Neural cell (in vitro differentiated cells): ENCODE measurements at regions not wholly inside any gene's neighbourhood (a gene's known extent, or its start where the extent isn't known, plus 50 kb on each side); places are given as distances from the start of the nearest gene placed in this dataset.

Experiments used
- H2AFZ ChIP-seq: fragments of 200-600, 300-800 bp; sonication (generic), shearing (Covaris generic); 2 replicates; pipeline ENCODE4 v1.6.0; 2014; ENCODE audit warnings: low read depth, mild to moderate bottlenecking, antibody characterized with exemption, low read length, moderate library complexity
- H3F3A ChIP-seq: fragments of 200-600 bp; shearing (Covaris generic); 2 replicates; pipeline ENCODE4 v1.6.1; 2016; ENCODE audit warnings: mild to moderate bottlenecking, moderate library complexity, mixed read lengths, antibody characterized with exemption, low read length; ENCODE audit not compliant: insufficient read depth, poor library complexity, severe bottlenecking
- H3K27ac ChIP-seq: fragments of 200-600, 300-800 bp; sonication (generic), shearing (Covaris generic); 2 replicates; pipeline ENCODE4 v1.5.1; 2014; ENCODE audit warnings: mild to moderate bottlenecking, low read length, moderate library complexity
- H3K27me3 ChIP-seq: fragments of 300-800, 200-600 bp; sonication (generic), shearing (Covaris generic); 2 replicates; pipeline ENCODE4 v1.6.0; 2014; ENCODE audit warnings: mild to moderate bottlenecking, low read depth, low read length, moderate library complexity; ENCODE audit not compliant: insufficient read depth
- H3K36me3 ChIP-seq: fragments of 300-800, 200-600 bp; sonication (generic), shearing (Covaris generic); 2 replicates; pipeline ENCODE4 v1.5.1; 2014; ENCODE audit warnings: mild to moderate bottlenecking, antibody characterized with exemption, low read length, moderate library complexity; ENCODE audit not compliant: insufficient read depth
- H3K4me2 ChIP-seq: fragments of 300-800, 200-600 bp; sonication (generic), shearing (Covaris generic); 2 replicates; pipeline ENCODE4 v1.6.0; 2014; ENCODE audit warnings: mild to moderate bottlenecking, low read length
- H3K4me3 ChIP-seq: fragments of 300-800, 200-600 bp; sonication (generic), shearing (Covaris generic); 2 replicates; pipeline ENCODE4 v1.5.1; 2014; ENCODE audit warnings: mild to moderate bottlenecking, low read length, moderate library complexity
- H3K79me2 ChIP-seq: fragments of 200-600 bp; shearing (Covaris generic); replicated peaks from 2 replicates; pipeline ENCODE4 v1.6.0; 2014; ENCODE audit warnings: mild to moderate bottlenecking, low read length, moderate library complexity; ENCODE audit not compliant: insufficient read depth
- H3K9ac ChIP-seq: fragments of 300-800, 200-600 bp; sonication (generic), shearing (Covaris generic); 2 replicates; pipeline ENCODE4 v1.6.1; 2016; ENCODE audit warnings: mild to moderate bottlenecking, low read length, mixed read lengths
- H3K9me2 ChIP-seq: fragments of 200-600 bp; shearing (Covaris generic); 2 replicates; pipeline ENCODE4 v1.6.1; 2016; ENCODE audit warnings: mild to moderate bottlenecking, low read length, mixed read lengths; ENCODE audit not compliant: insufficient read depth
- H3K9me3 ChIP-seq: fragments of 200-600, 300-800 bp; sonication (generic), shearing (Covaris generic); 2 replicates; pipeline ENCODE4 v1.6.1; 2016; ENCODE audit warnings: mild to moderate bottlenecking, mixed run types, low read length, moderate library complexity, mixed read lengths
- H4K20me1 ChIP-seq: fragments of 200-600 bp; shearing (Covaris generic); 2 replicates; pipeline ENCODE4 v1.6.1; 2016; ENCODE audit warnings: mild to moderate bottlenecking, mixed run types; ENCODE audit not compliant: insufficient read depth
- CTCF ChIP-seq: fragments of 450-650 bp; IDR thresholded peaks from 2 replicates; pipeline ENCODE4 v1.5.1; 2014; ENCODE audit warnings: antibody characterized with exemption, mild to moderate bottlenecking, moderate library complexity; ENCODE audit not compliant: poor library complexity, severe bottlenecking
- EP300 ChIP-seq: fragments of 450-650 bp; conservative IDR thresholded peaks from 2 replicates; pipeline ENCODE4 v1.6.1; 2014; ENCODE audit warnings: antibody characterized with exemption, mild to moderate bottlenecking, moderate library complexity; ENCODE audit not compliant: poor library complexity, severe bottlenecking
- EZH2 ChIP-seq: fragments of 200-600, 300-800 bp; shearing (Covaris generic), sonication (generic); IDR thresholded peaks from 2 replicates; pipeline ENCODE4 v1.6.1; 2014; ENCODE audit warnings: antibody characterized with exemption, low read length, borderline replicate concordance, mild to moderate bottlenecking; ENCODE audit not compliant: insufficient read depth, poor library complexity, severe bottlenecking
- MXI1 ChIP-seq: fragments of 450-650 bp; conservative IDR thresholded peaks from 2 replicates; pipeline ENCODE4 v1.6.1; 2014; ENCODE audit warnings: antibody characterized with exemption, mild to moderate bottlenecking; ENCODE audit not compliant: poor library complexity, severe bottlenecking
- POLR2AphosphoS5 ChIP-seq: IDR thresholded peaks from 2 replicates; pipeline ENCODE4 v1.6.1; 2012
- RAD21 ChIP-seq: fragments of 450-650 bp; conservative IDR thresholded peaks from 2 replicates; pipeline ENCODE4 v1.6.1; 2014; ENCODE audit warnings: antibody characterized with exemption, mild to moderate bottlenecking, moderate library complexity
- REST ChIP-seq: IDR thresholded peaks from 2 replicates; pipeline ENCODE4 v1.6.1; 2012; ENCODE audit warnings: borderline replicate concordance
- SMC3 ChIP-seq: fragments of 450-650 bp; conservative IDR thresholded peaks from 2 replicates; pipeline ENCODE4 v1.6.1; 2014; ENCODE audit warnings: antibody characterized with exemption, mild to moderate bottlenecking, moderate library complexity; ENCODE audit not compliant: poor library complexity
- TAF1 ChIP-seq: IDR thresholded peaks from 2 replicates; pipeline ENCODE4 v1.6.1; 2012; ENCODE audit warnings: low read depth

DNA sequence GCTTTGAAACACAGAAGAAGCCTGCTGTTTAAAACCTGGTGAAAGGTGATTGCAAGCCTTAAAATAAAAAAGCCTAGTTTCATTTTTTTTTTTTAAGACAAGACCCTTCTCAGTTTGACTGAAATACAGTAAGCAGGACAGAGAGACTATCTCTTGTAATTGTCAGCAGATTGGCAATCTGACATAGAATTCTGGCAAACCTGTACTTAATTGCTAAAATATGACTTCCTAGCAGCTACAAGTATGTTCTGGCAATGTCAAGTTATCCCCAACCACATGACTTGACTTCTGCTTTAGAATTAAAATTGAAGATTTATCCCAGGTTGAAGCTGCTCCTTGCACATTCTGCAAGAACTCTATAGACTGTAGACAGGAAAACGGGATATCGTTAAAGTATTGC is 232.8 kb upstream of the NR2F2 start:
- no peaks in the 10 kb centered on the region for H3K9me2 ChIP-seq
- no peaks in the 10 kb centered on the region for H3F3A ChIP-seq
- H3K4me2 ChIP-seq: no peak overlapping the region
- H3K27me3 ChIP-seq: peaks cover 10% of the 10 kb centered on the region
- H2AFZ ChIP-seq: no peak overlapping the region
- H3K4me3 ChIP-seq: no peak overlapping the region
- H3K9ac ChIP-seq: no peak overlapping the region
- no peaks in the 10 kb centered on the region for H3K79me2 ChIP-seq
- no peaks in the 10 kb centered on the region for H3K36me3 ChIP-seq
- H3K27ac ChIP-seq: no peak overlapping the region
- TF ChIP-seq POLR2AphosphoS5 (no peak), SMC3 (no peak), EP300 (no peak), MXI1 (no peak), TAF1 (no peak), CTCF (no peak), RAD21 (no peak)
- no peaks in the 10 kb centered on the region for H4K20me1 ChIP-seq
- no peaks in the 10 kb centered on the region for H3K9me3 ChIP-seq

- no peaks in the 10 kb centered on the region for H3K27me3 ChIP-seq
- no peak overlapping the region for H3K27ac ChIP-seq
- H4K20me1 ChIP-seq: no peaks in the 10 kb centered on the region
- TF ChIP-seq CTCF (no peak), REST (no peak), EZH2 (no peak), MXI1 (no peak), RAD21 (no peak), EP300 (no peak)
- no peaks in the 10 kb centered on the region for H3K9me2 ChIP-seq
- no peaks in the 10 kb centered on the region for H3F3A ChIP-seq
- no peaks in the 10 kb centered on the region for H3K36me3 ChIP-seq
- no peaks in the 10 kb centered on the region for H3K79me2 ChIP-seq
- no peak overlapping the region for H3K4me2 ChIP-seq
- no peak overlapping the region for H3K9ac ChIP-seq
- H3K4me3 ChIP-seq: no peak overlapping the region
- H3K9me3 ChIP-seq: no peaks in the 10 kb centered on the region
- H2AFZ ChIP-seq: no peak overlapping the region
These were observed 227.9 kb upstream of the NR2F2 start for GRCh38 chr15:96102631-96103030.
